VCaP (cell line): ENCODE measurements at regions not wholly inside any gene's neighbourhood (a gene's known extent, or its start where the extent isn't known, plus 50 kb on each side); places are given as distances from the start of the nearest gene placed in this dataset.

Source experiments
- H3K27ac ChIP-seq: fragments of 450-650 bp; 2 replicates; pipeline ENCODE4 v1.5.1; 2017
- TF ChIP-seq, protein P1 (sequence below): fragments of 450-650 bp; conservative IDR thresholded peaks from 2 replicates; pipeline ENCODE4 v1.5.1; 2017; ENCODE audit warnings: mild to moderate bottlenecking, moderate library complexity

- TF ChIP-seq, protein P1, sequence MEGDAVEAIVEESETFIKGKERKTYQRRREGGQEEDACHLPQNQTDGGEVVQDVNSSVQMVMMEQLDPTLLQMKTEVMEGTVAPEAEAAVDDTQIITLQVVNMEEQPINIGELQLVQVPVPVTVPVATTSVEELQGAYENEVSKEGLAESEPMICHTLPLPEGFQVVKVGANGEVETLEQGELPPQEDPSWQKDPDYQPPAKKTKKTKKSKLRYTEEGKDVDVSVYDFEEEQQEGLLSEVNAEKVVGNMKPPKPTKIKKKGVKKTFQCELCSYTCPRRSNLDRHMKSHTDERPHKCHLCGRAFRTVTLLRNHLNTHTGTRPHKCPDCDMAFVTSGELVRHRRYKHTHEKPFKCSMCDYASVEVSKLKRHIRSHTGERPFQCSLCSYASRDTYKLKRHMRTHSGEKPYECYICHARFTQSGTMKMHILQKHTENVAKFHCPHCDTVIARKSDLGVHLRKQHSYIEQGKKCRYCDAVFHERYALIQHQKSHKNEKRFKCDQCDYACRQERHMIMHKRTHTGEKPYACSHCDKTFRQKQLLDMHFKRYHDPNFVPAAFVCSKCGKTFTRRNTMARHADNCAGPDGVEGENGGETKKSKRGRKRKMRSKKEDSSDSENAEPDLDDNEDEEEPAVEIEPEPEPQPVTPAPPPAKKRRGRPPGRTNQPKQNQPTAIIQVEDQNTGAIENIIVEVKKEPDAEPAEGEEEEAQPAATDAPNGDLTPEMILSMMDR, result no peak
- no peak overlapping the region for H3K27ac ChIP-seq
Measured at GRCh38 chr4:154065368-154065767, 276.5 kb upstream of the SFRP2 start.

- TF ChIP-seq, protein P1, result no peak
- no peak overlapping the region for H3K27ac ChIP-seq
Measured at GRCh38 chr4:154064244-154064643, 275.4 kb upstream of the SFRP2 start.

DNA sequence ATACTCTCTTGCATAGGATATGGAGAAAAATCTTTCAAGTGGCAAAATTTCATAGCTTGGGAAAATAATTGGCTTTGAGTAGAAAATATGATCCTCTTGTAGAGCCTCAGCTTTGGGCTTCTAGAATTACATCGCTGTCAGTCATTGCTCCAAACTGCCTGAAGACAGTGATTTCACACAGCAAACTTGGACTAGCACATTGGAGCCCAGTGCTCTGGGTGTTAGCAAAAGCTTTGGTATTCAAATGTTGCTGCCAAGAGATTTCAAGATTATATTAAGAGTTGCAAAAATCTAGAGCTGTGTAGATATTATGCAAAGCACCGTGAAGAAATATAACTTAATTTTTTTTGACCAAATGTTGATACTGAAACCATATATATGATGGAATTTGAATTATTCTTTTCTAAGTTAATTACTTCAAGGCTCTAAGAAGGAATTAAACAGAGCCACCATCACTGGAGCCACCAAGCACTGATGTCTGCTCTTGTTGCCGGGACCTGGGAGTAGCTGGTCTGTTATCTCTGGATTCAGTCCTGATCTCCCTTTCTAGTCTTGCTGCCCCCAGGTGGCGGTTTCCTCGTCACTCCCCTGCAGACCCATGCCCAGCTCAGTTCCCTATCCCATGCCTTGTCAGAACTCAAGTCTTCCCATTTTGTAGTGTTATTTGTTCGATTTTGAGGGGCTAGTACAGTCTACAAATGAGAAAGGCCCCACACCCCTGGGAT is 260.7 kb upstream of the SFRP2 start:
- no peak overlapping the region for H3K27ac ChIP-seq
- TF ChIP-seq, protein P1, result peak; percentile 60

- TF ChIP-seq, protein P1, result no peak
- H3K27ac ChIP-seq, result no peak overlapping the region
Measured at GRCh38 chr4:154047733-154048132, 258.9 kb upstream of the SFRP2 start.

- no peak overlapping the region for H3K27ac ChIP-seq
- TF ChIP-seq, protein P1, result no peak
Measured at GRCh38 chr4:154044742-154045485, 256.0 kb upstream of the SFRP2 start.

GRCh38 chr4:154044108-154044531 is 255.2 kb upstream of the SFRP2 start:
- H3K27ac ChIP-seq, result no peak overlapping the region
- TF ChIP-seq, protein P1, result no peak

- TF ChIP-seq, protein P1, result no peak
- no peak overlapping the region for H3K27ac ChIP-seq
Measured at GRCh38 chr4:154041640-154042039, 252.8 kb upstream of the SFRP2 start.
